GM12874 (cell line): ENCODE measurements at regions not wholly inside any gene's neighbourhood (a gene's known extent, or its start where the extent isn't known, plus 50 kb on each side); places are given as distances from the start of the nearest gene placed in this dataset.

ENCODE experiments used
- CTCF ChIP-seq: IDR thresholded peaks from 2 replicates; pipeline ENCODE4 v1.5.1; 2011; ENCODE audit warnings: low read depth, mild to moderate bottlenecking, control low read depth, low read length, moderate library complexity; ENCODE audit not compliant: insufficient read depth

- no peak for TF ChIP-seq CTCF
Measured at GRCh38 chr2:215888680-215889079, 124.7 kb downstream of the MREG start.

- TF ChIP-seq CTCF = no peak
Measured at GRCh38 chr2:215887303-215887702, 126.0 kb downstream of the MREG start.

GRCh38 chr2:215886022-215886421, 127.3 kb downstream of the MREG start:
- TF ChIP-seq CTCF = no peak

- TF ChIP-seq CTCF = no peak
Measured at GRCh38 chr2:215885536-215885935, 127.8 kb downstream of the MREG start.

GRCh38 chr2:215884451-215885087, 128.8 kb downstream of the MREG start:
- no peak for TF ChIP-seq CTCF

- TF ChIP-seq CTCF = no peak
Measured at GRCh38 chr2:215883799-215884198, 129.6 kb downstream of the MREG start.

- TF ChIP-seq CTCF = no peak
Measured at GRCh38 chr2:215882689-215883088, 130.7 kb downstream of the MREG start.
